GM12891 (cell line): ENCODE measurements at regions not wholly inside any gene's neighbourhood (a gene's known extent, or its start where the extent isn't known, plus 50 kb on each side); places are given as distances from the start of the nearest gene placed in this dataset.

ENCODE experiments used
- POLR2A ChIP-seq: IDR thresholded peaks from 2 replicates; pipeline ENCODE4 v1.6.1; 2011; ENCODE audit warnings: low read depth, low read length, control low read depth
- POLR2AphosphoS5 ChIP-seq: IDR thresholded peaks from 2 replicates; pipeline ENCODE4 v1.6.1; 2011; ENCODE audit warnings: low read depth, low read length, control low read depth
- SPI1 ChIP-seq: IDR thresholded peaks from 2 replicates; pipeline ENCODE4 v1.6.1; 2011; ENCODE audit warnings: low read depth, low read length, control low read depth
- TAF1 ChIP-seq: IDR thresholded peaks from 2 replicates; pipeline ENCODE4 v1.6.1; 2011; ENCODE audit warnings: low read depth, low read length, control low read depth

GRCh38 chr4:147109800-147110199, 164.1 kb upstream of the TTC29 start:
- TF ChIP-seq SPI1 (no peak), POLR2A (no peak), TAF1 (no peak), POLR2AphosphoS5 (no peak)
